ENCODE measurements at regions not wholly inside any gene's neighbourhood (a gene's known extent, or its start where the extent isn't known, plus 50 kb on each side); places are given as distances from the start of the nearest gene placed in this dataset.
"Not testable (repeated sequence)": the region's sequence is repeated elsewhere in the genome, so short reads cannot be mapped to it uniquely, and the experiment has no call there.

GRCh38 chr7:159204664-159205063, 60.0 kb upstream of the VIPR2 start:
- Histone ChIP-seq H3K4me2 (no peak overlapping the region), H3K4me1 (no peaks in the 10 kb centered on the region), H3K9me3 (0 out of 3 replicates have a peak, but pooled peaks cover 5% of the 10 kb centered on the region), H3K27ac (no peak overlapping the region), H3K4me3 (no peak overlapping the region)
- FAIRE-seq (no peak), ATAC-seq (no peak), DNase-seq (ENCODE audit: low read depth in 1 of 2, low spot score in 1 of 2) (no peak)
- CTCF ChIA-PET: no interaction called here
- no peak for TF ChIP-seq CHD2 (IDR thresholded peaks at IDR 0.05; ENCODE audit: low read length, partially characterized antibody)
- no peak for TF ChIP-seq TFCP2L1 (CRISPR knock-in tag; IDR thresholded peaks at IDR 0.05)
- TF ChIP-seq NR3C1 (IDR thresholded peaks at IDR 0.05): no peak
- no peak for TF ChIP-seq JUNB (IDR thresholded peaks at IDR 0.05)
- TF ChIP-seq BHLHE40 (IDR thresholded peaks at IDR 0.05; ENCODE audit: low read depth, low read length): no peak
- no peak for TF ChIP-seq CBX8 (IDR thresholded peaks at IDR 0.05)
- TF ChIP-seq NPAS2 (CRISPR knock-in tag; IDR thresholded peaks at IDR 0.05; ENCODE audit: borderline replicate concordance): no peak
- TF ChIP-seq HOXA7 (CRISPR knock-in tag; IDR thresholded peaks at IDR 0.05): no peak
- WGBS (ENCODE audit: missing lambda C conversion rate): 46% methylated on average over 5 of the region's 10 CpGs
- POLR2A ChIA-PET: no interaction called here

GRCh38 chr7:159203253-159203652, 58.6 kb upstream of the VIPR2 start:
- 59% methylated on average over 5 of the region's 9 CpGs for WGBS (ENCODE audit: missing lambda C conversion rate)

GRCh38 chr7:159201722-159202330, 57.2 kb upstream of the VIPR2 start:
- TF ChIP-seq CBX2 (IDR thresholded peaks at IDR 0.05; ENCODE audit: borderline replicate concordance, low read depth) (no peak), ESRRA (IDR thresholded peaks at IDR 0.05; ENCODE audit: borderline replicate concordance, low read length) (no peak), POLR2AphosphoS2 (conservative IDR thresholded peaks at IDR 0.05; ENCODE audit: low read length) (no peak), MAZ (IDR thresholded peaks at IDR 0.05; ENCODE audit: borderline replicate concordance, low read depth, low read length) (no peak), ZFP36 (IDR thresholded peaks at IDR 0.05; ENCODE audit: borderline replicate concordance, partially characterized antibody) (no peak), RARB (CRISPR knock-in tag; IDR thresholded peaks at IDR 0.05) (no peak), FOSB (CRISPR knock-in tag; IDR thresholded peaks at IDR 0.05) (no peak), ELK1 (IDR thresholded peaks at IDR 0.05; ENCODE audit: low read depth, low read length) (no peak), POLR2A (IDR thresholded peaks at IDR 0.05; ENCODE audit: low read length) (no peak), HOXB13 (CRISPR knock-in tag; IDR thresholded peaks at IDR 0.05; ENCODE audit: low read depth) (no peak), EP300 (IDR thresholded peaks at IDR 0.05) (no peak), NR3C1 (IDR thresholded peaks at IDR 0.05) (no peak)
- TF ChIP-seq, protein P1, sequence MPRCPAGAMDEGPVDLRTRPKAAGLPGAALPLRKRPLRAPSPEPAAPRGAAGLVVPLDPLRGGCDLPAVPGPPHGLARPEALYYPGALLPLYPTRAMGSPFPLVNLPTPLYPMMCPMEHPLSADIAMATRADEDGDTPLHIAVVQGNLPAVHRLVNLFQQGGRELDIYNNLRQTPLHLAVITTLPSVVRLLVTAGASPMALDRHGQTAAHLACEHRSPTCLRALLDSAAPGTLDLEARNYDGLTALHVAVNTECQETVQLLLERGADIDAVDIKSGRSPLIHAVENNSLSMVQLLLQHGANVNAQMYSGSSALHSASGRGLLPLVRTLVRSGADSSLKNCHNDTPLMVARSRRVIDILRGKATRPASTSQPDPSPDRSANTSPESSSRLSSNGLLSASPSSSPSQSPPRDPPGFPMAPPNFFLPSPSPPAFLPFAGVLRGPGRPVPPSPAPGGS (IDR thresholded peaks at IDR 0.05): no peak
- TF ChIP-seq, protein P2, sequence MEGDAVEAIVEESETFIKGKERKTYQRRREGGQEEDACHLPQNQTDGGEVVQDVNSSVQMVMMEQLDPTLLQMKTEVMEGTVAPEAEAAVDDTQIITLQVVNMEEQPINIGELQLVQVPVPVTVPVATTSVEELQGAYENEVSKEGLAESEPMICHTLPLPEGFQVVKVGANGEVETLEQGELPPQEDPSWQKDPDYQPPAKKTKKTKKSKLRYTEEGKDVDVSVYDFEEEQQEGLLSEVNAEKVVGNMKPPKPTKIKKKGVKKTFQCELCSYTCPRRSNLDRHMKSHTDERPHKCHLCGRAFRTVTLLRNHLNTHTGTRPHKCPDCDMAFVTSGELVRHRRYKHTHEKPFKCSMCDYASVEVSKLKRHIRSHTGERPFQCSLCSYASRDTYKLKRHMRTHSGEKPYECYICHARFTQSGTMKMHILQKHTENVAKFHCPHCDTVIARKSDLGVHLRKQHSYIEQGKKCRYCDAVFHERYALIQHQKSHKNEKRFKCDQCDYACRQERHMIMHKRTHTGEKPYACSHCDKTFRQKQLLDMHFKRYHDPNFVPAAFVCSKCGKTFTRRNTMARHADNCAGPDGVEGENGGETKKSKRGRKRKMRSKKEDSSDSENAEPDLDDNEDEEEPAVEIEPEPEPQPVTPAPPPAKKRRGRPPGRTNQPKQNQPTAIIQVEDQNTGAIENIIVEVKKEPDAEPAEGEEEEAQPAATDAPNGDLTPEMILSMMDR (IDR thresholded peaks at IDR 0.05): no peak
- ATAC-seq: no peak
- FAIRE-seq: no peak
- Histone ChIP-seq H3K27ac (no peak overlapping the region), H3K9me3 (0 out of 3 replicates have a peak, but pooled peaks cover 5% of the 10 kb centered on the region), H3K4me2 (no peak overlapping the region), H3K4me1 (no peaks in the 10 kb centered on the region), H3K4me3 (no peak overlapping the region)
- DNase-seq (ENCODE audit: low read depth in 1 of 2, low spot score in 1 of 2): no peak
- ChIA-PET CTCF (interaction anchor here (0.9 kb wide), 1 partner anchor 129 kb away, joined by 3 read pairs; no protein-coding TSS in a partner anchor), POLR2A (no interaction called here)
- WGBS (ENCODE audit: missing lambda C conversion rate): 58% methylated on average over 15 of the region's 16 CpGs

More at GRCh38 chr7:159203253-159203652, 58.6 kb upstream of the VIPR2 start:
- H3K9me3 ChIP-seq; FAIRE-seq; ATAC-seq; H3K4me3 ChIP-seq; H3K27ac ChIP-seq; H3K4me2 ChIP-seq; H3K4me1 ChIP-seq; POLR2A ChIA-PET; DNase-seq (ENCODE audit: low read depth in 1 of 2, low spot score in 1 of 2); CTCF ChIA-PET: not testable (repeated sequence)

Data from A549 (cell line).